Breast epithelium (tissue), 4 donors: ENCODE measurements at regions not wholly inside any gene's neighbourhood (a gene's known extent, or its start where the extent isn't known, plus 50 kb on each side); places are given as distances from the start of the nearest gene placed in this dataset.
A peak's percentile ranks its signal among the peaks of the same experiment; 100 is the strongest.

Source experiments
- DNase-seq, 2 donors: peaks; one replicate each; pipeline ENCODE4 v3.0.0-alpha.2; 2019; ENCODE audit warnings: low spot score in 2 of 2
- H3K27ac ChIP-seq, 2 donors: fragments of 200-600 bp; sonication (generic) in 1 of 2; one replicate each; pipeline ENCODE4 v1.5.1; 2016 to 2019; ENCODE audit warnings: mild to moderate bottlenecking in 1 of 2
- H3K27me3 ChIP-seq, 2 donors: fragments of 200-600 bp; sonication (generic) in 1 of 2; one replicate each; pipeline versions ENCODE4 v1.5.1 to v1.6.0; 2017 to 2019; ENCODE audit warnings: control low read depth in 1 of 2, mild to moderate bottlenecking in 1 of 2
- H3K36me3 ChIP-seq: fragments of 200-600 bp; one replicate; pipeline ENCODE4 v1.5.1; 2019
- H3K4me1 ChIP-seq, 2 donors: fragments of 200-600 bp; sonication (generic); one replicate each; pipeline ENCODE4 v1.5.1; 2016 to 2019; ENCODE audit warnings: control low read depth in 1 of 2
- H3K4me3 ChIP-seq, 3 donors: fragments of 200-600 bp; sonication (generic); 1 replicate in 2 of 3; 2 replicates in 1 of 3; pipeline ENCODE4 v1.5.1; 2016 to 2019; ENCODE audit warnings: mild to moderate bottlenecking in 3 of 3, moderate library complexity in 2 of 3
- H3K9me3 ChIP-seq, 2 donors: fragments of 200-600 bp; sonication (generic) in 1 of 2; one replicate each; pipeline ENCODE4 v1.5.1; 2016 to 2019; ENCODE audit warnings: control low read depth in 1 of 2
- POLR2A ChIP-seq: fragments of 450-650 bp; IDR thresholded peaks from one replicate; pipeline ENCODE4 v1.6.1; 2016; ENCODE audit warnings: antibody characterized with exemption, mild to moderate bottlenecking, moderate library complexity
- POLR2AphosphoS5 ChIP-seq, 3 donors: sonication (generic); formaldehyde crosslinking; IDR thresholded peaks; one replicate each; pipeline ENCODE4 v1.6.1; 2017; ENCODE audit warnings: antibody characterized with exemption in 3 of 3
- intact Hi-C: fragments of 100-400 bp; cut with DNase I; formaldehyde crosslinking; loops from one replicate; pipeline ENCODE4 v1.15.1; 2023; ENCODE audit warnings: low total_unique reads
- TF ChIP-seq, protein P1 (sequence below), 3 donors: fragments of 450-650 bp; IDR thresholded peaks; one replicate each; pipeline ENCODE4 v1.5.1; 2016 to 2017; ENCODE audit warnings: antibody characterized with exemption in 3 of 3, mild to moderate bottlenecking in 3 of 3, moderate library complexity in 3 of 3

DNA sequence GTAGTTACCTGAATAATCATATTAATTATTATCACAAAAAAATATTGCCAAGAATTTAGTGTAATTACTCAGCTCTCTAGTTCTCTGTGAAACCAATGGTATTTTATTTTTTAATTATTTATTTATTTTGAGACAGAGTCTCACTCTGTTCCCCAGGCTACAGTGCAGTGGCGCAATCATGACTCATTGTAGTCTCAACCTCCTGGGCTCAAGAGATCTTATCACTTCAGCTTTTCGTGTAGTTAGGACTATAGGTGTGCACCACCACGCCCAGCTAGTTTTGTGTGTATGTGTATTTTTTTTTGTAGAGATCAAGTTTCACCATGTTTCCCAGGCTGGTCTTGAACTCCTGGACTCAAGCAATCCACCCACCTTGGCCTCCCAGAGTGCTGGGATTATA lies 440.4 kb upstream of the CDH20 start:
- intact Hi-C loops: no loop called here
- no peaks in the 10 kb centered on the region for H3K36me3 ChIP-seq
- H3K4me3 ChIP-seq: no peak overlapping the region
- peak in 1 of 2 donors; percentile 24 for DNase-seq
- no peaks in the 10 kb centered on the region for H3K27me3 ChIP-seq
- no peaks in the 10 kb centered on the region for H3K9me3 ChIP-seq
- no peaks in the 10 kb centered on the region for H3K4me1 ChIP-seq
- H3K27ac ChIP-seq: no peak overlapping the region
- TF ChIP-seq POLR2AphosphoS5 (IDR thresholded peaks at IDR 0.05) (no peak), POLR2A (no peak)
- TF ChIP-seq, protein P1, sequence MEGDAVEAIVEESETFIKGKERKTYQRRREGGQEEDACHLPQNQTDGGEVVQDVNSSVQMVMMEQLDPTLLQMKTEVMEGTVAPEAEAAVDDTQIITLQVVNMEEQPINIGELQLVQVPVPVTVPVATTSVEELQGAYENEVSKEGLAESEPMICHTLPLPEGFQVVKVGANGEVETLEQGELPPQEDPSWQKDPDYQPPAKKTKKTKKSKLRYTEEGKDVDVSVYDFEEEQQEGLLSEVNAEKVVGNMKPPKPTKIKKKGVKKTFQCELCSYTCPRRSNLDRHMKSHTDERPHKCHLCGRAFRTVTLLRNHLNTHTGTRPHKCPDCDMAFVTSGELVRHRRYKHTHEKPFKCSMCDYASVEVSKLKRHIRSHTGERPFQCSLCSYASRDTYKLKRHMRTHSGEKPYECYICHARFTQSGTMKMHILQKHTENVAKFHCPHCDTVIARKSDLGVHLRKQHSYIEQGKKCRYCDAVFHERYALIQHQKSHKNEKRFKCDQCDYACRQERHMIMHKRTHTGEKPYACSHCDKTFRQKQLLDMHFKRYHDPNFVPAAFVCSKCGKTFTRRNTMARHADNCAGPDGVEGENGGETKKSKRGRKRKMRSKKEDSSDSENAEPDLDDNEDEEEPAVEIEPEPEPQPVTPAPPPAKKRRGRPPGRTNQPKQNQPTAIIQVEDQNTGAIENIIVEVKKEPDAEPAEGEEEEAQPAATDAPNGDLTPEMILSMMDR (IDR thresholded peaks at IDR 0.05): no peak

DNA sequence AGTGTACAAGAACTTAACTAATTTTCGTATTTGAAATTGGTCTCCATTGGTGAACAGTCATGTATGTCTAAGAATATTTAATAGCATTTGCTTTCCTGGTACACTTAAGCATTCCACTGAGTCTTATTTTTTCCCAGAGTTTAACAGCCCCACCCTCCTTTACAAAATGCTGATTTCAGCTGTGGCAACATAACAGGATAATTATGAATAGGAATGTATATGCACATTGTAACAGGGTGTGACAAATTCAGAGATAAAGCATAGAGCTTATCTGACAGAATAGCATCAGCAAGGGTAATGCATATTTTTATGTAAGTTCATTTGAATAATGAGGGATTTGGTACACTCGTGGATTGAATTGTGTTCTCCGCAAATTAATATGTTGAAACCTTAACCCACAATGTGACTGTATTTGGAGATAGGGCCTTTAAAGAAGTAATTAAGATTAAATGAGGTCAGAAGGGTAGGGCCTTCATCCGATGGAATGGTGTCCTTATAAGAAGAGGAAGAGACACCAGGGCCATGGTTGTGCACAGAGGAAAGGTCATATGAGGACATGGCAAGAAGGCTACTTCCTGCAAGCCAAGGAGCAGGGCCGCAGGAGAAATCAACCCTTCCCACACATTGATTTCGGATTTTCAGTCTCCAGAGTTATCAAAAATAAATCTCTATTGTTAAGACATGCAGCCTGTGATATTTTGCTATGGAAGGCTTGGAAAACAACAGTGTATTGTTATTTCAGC lies 439.7 kb upstream of the CDH20 start:
- intact Hi-C loops: no loop called here
- Histone ChIP-seq H3K4me1 (no peaks in the 10 kb centered on the region), H3K27ac (peak overlapping the region in 1 of 2 donors; percentile 12), H3K4me3 (no peak overlapping the region), H3K36me3 (no peaks in the 10 kb centered on the region), H3K9me3 (no peaks in the 10 kb centered on the region), H3K27me3 (no peaks in the 10 kb centered on the region)
- no peak for DNase-seq
- no peak for TF ChIP-seq POLR2A

DNA sequence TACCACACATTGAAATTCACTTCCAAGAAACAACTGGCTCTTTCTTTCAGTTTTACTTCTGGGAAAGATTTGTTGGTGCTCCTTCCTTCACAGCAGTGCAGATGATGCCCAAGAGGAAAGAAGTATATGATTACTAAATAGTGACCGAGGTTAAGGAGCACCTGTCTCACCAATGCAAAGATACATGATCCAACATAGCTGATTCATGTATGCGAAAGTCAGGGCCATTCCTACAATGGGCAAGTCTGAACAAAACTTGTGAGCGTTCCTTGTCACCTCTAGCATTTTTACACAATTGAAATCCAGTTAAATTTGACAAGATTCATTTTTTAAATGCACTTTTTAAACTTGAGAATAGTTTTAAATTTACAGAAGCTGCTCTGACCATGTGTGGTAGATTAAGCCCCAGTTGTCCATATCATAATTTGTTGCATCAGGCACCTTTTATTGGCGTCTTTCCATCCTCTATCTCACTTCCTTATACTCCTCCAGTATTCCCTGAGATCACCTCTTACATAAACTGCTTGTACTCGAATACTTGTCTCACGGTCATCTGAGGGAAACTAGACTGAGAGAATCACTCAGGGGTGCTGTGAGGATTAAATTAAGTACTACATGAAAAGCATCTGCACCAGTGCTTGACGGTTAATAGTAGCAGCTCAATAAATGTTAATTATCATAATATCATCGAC lies 438.8 kb upstream of the CDH20 start:
- Histone ChIP-seq H3K27me3 (no peaks in the 10 kb centered on the region), H3K36me3 (no peaks in the 10 kb centered on the region), H3K4me3 (no peak overlapping the region), H3K27ac (peak overlapping the region in 1 of 2 donors; percentile 12), H3K4me1 (no peaks in the 10 kb centered on the region), H3K9me3 (no peaks in the 10 kb centered on the region)
- TF ChIP-seq POLR2AphosphoS5 (IDR thresholded peaks at IDR 0.05) (no peak), POLR2A (no peak)
- TF ChIP-seq, protein P1 (IDR thresholded peaks at IDR 0.05): no peak
- no peak for DNase-seq
- intact Hi-C loops: no loop called here

DNA sequence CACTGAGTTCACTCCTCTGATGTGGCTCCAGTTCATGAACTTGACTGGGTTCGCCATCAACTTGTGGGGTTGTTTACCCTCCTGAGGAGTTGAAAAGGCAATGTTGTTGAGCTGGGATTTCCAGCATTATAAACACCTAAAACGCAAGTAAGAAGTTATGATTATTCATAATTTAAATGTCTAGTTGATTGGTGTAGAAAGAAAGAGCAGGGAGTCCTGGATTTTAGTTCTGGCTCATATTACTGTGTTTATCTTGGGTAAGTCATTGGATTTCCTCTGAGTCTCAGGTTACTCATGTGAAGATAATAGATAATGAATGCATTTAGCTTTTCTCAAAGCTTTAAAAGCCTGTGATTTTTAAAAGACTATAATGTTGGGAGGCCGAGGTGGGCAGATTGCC lies 438.0 kb upstream of the CDH20 start:
- Histone ChIP-seq H3K9me3 (no peaks in the 10 kb centered on the region), H3K27me3 (no peaks in the 10 kb centered on the region), H3K4me1 (no peaks in the 10 kb centered on the region), H3K27ac (no peak overlapping the region), H3K36me3 (no peaks in the 10 kb centered on the region), H3K4me3 (no peak overlapping the region)
- DNase-seq: no peak
- intact Hi-C loops: no loop called here
- TF ChIP-seq, protein P1 (IDR thresholded peaks at IDR 0.05): no peak
- TF ChIP-seq POLR2A (no peak), POLR2AphosphoS5 (IDR thresholded peaks at IDR 0.05) (no peak)

DNA sequence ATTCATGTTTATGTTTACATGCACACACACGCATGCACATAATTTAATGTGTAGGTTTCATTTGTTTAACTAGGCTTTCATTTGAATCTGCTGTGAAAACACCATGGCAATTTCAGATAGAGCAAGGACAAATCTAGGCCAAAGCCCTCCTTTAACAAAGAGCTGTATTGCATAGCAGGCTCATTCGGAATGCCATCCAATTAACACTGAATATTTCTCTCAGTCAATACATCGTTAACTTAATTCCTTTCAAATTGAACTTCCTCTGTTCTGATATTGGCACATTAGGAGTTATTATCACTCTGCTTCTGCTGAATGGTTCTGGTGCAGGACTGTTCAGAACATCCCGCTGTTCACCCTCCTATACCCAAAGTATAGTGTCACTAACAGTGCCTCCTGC lies 435.1 kb upstream of the CDH20 start:
- no peaks in the 10 kb centered on the region for H3K4me1 ChIP-seq
- no peaks in the 10 kb centered on the region for H3K27me3 ChIP-seq
- intact Hi-C loops: no loop called here
- no peak overlapping the region for H3K4me3 ChIP-seq
- no peak overlapping the region for H3K27ac ChIP-seq
- TF ChIP-seq POLR2A: no peak
- DNase-seq: no peak
- H3K36me3 ChIP-seq: no peaks in the 10 kb centered on the region
- H3K9me3 ChIP-seq: no peaks in the 10 kb centered on the region

DNA sequence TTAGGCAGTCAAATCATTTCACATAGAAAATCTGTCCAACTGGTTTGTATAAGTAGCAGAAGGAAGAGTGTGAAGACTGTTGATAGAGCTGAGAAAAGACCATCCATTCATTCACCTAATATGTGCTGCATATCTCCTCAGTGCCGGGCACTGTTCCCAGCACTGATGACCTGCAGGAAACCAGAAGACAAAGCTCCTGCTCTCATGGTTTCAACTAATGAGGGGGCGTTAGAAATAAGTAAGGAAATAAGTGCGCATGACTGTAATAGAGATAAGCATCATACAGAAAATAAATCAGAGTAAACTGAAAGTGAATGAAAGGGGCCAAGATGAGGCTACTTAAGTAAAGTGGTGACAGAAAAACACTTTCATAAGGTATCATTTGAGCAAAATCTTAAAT lies 427.5 kb upstream of the CDH20 start:
- Histone ChIP-seq H3K36me3 (no peaks in the 10 kb centered on the region), H3K27ac (no peak overlapping the region), H3K9me3 (no peaks in the 10 kb centered on the region), H3K4me3 (no peak overlapping the region), H3K27me3 (no peaks in the 10 kb centered on the region), H3K4me1 (no peaks in the 10 kb centered on the region)
- no peak for TF ChIP-seq POLR2AphosphoS5 (IDR thresholded peaks at IDR 0.05)
- TF ChIP-seq, protein P1 (IDR thresholded peaks at IDR 0.05): no peak
- no peak for TF ChIP-seq POLR2A
- intact Hi-C loops: no loop called here
- DNase-seq: no peak
